GM18951 (cell line): ENCODE measurements at regions not wholly inside any gene's neighbourhood (a gene's known extent, or its start where the extent isn't known, plus 50 kb on each side); places are given as distances from the start of the nearest gene placed in this dataset.

Experiments
- POLR2A ChIP-seq: IDR thresholded peaks from 4 replicates; pipeline ENCODE4 v1.6.1; 2011; ENCODE audit warnings: mild to moderate bottlenecking; ENCODE audit not compliant: insufficient read length, insufficient read depth; ENCODE audit errors: extremely low read depth
- in situ Hi-C: fragments of 300-500 bp; cut with MboI; formaldehyde crosslinking; loops from one replicate; pipeline ENCODE4 v1.12.0; 2022; ENCODE audit warnings: low sequenced_read_pairs, mixed read lengths, inconsistent platforms; ENCODE audit not compliant: unreplicated experiment

DNA sequence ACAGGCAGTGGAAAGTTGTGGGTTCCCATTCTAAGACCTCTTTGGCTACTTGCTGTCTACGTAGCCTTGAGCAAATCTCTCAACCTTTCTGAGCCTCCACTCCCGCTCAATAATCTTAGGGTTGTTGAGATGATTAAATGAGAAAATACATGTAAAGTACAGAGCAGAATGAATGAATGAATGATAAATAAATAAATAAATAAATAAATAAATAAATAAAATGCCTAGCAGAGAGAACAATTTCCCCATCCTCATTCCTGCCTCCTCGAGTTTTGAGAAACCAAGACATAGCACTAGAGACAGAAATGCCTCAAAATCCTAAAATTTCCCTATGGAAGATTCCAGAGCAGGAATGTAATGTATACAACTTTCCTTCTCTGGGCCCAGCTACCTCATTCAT is 128.3 kb upstream of the RAD23B start:
- TF ChIP-seq POLR2A = no peak
- in situ Hi-C loops = no loop called here

DNA sequence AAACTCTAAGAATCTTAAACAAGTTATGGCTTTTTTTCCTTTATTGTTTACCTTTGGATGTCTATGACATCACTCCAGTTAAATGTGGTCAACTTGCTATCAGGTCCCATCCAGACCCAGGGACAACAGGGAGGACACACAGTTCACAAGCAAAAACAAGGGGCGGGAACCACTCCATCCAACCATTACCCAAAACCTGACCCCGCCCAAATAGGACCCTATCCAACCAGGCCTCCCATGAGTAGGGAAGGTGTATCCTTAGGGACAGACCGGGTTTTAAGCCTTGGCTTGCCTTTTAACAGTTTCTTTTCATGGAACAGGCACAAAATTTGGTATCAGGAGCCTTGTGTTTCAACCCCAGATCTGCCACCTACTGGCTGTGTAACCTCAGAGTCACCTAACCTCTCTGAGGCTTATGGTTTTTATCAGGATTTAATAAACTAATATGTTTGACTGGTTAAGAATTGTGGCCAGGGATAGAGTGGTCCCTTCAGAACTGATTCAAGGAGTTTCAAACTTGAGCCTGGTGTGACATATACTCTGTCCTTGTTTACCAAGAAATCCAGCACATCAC is 127.7 kb upstream of the RAD23B start:
- TF ChIP-seq POLR2A = no peak
- in situ Hi-C loops = no loop called here

DNA sequence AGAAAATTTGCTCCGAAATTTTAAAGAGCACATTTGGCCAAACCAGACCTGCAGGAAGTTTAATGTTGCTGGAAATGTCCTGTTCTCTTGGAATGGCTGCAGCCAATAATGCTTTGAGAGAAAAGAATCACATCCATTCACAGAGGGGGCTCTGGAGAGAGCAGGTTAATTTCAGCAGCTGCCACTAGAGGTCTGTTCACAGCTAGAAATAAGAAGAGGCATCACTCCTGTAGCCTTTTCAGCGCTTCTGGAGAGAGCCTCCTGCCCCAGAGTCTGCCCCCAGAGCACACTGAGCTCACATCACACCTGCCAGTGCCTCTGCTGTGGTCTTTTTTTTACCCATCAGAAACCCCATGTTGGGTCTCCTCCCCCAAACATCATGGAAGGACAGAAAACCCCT is 124.8 kb upstream of the RAD23B start:
- in situ Hi-C loops = no loop called here

DNA sequence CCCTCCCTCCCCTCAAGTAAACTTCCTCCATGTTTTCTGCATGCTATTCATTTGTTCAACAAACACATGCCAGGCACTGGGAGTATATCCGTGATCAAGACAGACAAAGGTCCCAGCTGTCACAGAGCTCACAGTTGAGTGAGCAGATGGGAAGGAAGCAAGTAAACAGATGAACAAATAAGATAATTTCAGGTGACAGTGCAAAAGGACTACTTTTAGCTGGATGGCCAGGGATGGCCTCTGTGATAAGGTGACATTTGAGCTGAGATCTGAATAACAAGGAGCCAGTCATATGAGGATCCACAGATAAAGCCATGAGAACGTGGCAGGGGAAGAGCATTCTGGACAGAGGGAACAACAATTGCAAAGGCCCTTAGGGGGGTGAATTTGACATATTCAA is 121.7 kb upstream of the RAD23B start:
- in situ Hi-C loops = no loop called here
- TF ChIP-seq POLR2A = no peak

More for the DNA sequence above, 124.8 kb upstream of the RAD23B start:
- no peak for TF ChIP-seq POLR2A

DNA sequence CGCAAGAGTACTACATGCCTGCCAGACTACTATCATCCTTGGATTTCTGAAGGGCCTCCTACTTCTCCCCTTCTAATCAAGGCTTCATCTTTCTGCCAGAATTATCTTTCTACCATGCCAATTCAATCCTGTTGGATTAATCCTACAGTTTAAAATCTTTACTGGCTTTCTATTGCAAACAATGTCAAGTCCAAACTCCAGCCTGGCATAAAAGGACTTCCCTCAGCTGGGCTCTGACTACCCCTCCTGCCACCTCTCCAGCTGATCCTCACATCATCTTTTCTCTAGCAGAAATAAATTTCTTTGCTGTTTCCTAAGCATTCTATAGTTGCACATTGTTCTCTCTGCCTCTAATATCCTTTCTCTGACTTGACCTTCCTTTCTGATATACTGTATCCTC is 119.7 kb upstream of the RAD23B start:
- no peak for TF ChIP-seq POLR2A
- in situ Hi-C loops = no loop called here

DNA sequence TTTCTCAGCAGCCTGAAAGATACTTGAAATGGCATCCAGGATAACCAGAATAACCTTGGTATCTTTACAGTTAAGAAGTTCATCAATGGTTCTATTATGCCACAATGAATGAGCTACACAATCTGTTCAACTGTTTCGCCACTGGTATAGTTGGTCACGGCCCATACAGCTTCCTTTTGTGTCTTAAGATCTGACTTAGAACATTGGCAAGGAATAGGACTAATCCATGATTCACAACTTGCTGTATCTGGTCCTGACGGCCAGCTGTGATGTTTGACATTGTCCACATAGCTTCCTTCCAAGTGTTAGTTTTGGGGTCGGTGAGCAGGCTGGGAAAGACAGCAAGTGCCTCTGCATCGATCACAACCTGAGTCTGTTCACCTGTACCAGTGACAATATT is 113.3 kb upstream of the RAD23B start:
- in situ Hi-C loops = no loop called here
- TF ChIP-seq POLR2A = no peak

DNA sequence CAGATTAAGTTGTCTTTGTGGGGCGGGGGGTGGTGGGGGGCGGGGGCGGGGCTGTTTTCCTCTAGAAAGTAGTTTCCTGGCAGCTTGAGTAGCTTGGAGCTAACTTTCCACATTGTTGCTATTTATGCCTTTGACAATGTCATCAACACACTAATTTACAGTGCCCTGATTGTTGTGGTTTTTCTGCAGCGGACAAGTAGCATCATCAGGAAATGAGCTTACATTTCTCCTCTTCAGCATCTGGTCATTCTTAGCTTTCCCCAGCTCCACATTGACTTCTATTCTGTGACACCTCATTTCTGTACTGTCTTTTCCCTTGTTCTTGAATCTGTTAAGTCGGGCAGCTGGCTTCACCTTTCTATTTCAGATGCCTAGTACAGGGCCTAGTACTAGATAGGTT is 112.3 kb upstream of the RAD23B start:
- in situ Hi-C loops = no loop called here
- TF ChIP-seq POLR2A = no peak

DNA sequence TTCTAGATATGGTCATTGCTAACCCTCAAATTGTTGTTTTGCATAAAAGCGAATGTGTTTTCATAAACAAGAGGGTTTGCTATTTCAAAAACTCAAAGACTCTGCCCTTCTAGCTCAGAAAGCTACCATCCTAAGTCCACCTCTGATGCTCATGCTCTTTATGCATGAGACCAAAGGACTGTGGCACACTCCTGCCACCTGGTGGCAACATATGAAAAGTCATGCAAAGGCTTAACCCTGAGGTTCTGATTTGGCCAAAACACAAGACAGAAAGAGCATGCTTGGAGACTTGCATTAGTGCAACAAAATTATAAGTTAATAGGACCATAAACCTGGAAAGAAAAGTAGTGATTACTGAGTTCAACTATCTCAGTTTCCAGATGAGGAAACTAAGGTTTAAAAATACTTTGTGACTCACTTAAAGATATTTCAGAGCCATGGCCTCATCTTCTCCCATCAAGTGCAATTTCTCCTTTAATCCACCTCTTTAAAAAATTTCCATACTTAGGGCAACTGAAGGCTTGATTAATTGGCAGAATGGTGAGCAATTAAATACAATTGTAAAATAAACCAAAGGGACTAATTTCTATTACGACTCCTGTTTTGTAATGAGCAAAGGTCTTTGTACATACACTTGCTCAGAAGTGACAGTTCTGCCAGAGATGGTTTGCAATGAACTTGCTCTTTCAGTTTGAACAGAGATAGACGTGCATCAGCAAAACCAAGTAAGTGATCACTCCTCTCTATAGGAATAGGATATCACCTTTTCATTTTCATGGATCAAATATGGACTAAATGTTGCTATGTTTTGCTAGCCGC is 110.7 kb upstream of the RAD23B start:
- in situ Hi-C loops = no loop called here
- no peak for TF ChIP-seq POLR2A

DNA sequence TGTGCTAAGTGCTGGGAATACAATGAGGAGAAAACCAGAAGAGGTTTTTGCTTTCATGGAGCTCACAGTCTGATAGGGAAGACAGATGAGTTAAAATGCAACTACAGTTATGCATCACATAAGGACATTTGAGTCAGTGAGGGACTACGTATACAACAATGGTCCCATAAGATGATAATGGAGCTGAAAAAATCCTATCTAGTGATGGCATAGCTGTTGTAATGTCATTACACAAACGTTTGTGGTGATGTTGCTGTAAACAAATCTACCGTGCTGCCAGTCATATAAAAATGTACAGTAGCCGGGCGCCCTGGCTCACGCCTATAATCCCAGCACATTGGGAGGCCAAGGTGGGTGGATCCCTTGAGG is 110.1 kb upstream of the RAD23B start:
- in situ Hi-C loops = no loop called here
- TF ChIP-seq POLR2A = no peak

DNA sequence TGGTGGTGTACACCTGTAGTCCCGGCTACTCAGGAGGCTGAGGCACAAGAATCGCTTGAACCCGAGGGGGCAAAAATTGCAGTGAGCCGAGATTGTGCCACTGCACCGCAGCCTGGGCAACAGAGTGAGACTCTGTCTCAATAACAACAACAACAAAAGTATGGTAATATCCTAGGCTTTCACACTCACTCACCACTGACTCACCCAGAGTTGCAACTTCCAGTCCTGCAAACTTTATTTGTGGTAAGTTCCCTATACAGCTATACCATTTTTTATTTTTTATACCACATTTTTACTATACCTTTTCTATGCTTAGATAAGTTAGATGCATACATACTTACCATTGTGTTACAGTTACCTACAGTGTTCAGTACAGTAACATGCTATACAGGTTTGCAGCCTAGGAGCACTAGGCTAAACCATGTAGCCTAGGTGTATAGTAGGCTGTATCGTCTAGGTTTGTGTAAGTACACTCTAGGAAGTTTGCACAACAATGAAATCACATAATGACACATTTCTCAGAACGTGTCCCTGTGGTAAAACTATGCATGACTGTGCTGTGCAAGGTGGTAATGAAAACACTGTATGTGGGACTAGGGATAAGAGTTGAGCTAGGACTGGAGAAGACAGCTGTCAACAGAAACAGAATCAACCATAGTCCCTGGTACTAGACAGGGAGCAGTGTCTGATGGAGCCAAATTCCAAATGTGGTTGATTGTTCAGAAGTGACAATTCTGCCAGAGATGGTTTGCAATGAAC is 109.5 kb upstream of the RAD23B start:
- TF ChIP-seq POLR2A = no peak
- in situ Hi-C loops = no loop called here

DNA sequence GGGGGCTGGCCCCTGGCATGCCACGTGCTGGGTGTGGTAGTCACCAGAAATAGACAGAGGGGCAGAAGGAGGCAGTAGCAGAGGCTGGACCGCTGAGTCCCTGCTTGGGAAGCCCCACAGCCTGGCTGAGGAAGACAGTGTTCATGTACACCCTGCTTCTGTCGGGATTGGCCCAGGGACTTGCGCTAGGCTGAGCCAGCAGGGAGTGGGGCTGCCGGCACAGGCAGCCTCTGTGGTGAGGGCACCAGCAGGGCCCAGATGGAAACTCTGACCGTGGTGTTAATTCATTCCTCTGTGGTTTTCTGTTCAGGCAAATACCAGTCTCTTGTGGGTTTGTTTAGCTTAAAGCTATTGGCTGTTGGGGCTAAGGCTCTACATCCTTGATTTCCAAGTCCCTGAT is 108.6 kb upstream of the RAD23B start:
- in situ Hi-C loops = no loop called here
- TF ChIP-seq POLR2A = no peak

DNA sequence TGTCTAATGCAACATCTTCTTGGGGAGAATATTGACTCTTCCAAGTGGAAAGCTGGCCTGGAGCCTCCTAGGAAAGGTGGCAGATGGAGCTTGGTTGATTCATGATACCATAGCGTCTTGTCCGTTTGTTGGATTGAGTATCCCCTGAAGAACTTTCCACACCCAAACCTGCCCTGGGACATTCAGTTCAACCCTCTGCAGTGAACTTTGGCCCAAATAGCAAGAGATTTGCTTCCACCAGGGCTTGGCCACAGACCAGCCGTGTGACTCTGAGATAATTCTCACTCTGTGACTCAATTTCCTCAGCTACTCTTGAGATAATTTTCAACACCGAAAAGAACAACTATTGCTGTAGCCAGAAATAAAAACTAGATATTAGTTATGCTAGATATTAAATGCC is 108.0 kb upstream of the RAD23B start:
- in situ Hi-C loops = no loop called here
- TF ChIP-seq POLR2A = no peak

DNA sequence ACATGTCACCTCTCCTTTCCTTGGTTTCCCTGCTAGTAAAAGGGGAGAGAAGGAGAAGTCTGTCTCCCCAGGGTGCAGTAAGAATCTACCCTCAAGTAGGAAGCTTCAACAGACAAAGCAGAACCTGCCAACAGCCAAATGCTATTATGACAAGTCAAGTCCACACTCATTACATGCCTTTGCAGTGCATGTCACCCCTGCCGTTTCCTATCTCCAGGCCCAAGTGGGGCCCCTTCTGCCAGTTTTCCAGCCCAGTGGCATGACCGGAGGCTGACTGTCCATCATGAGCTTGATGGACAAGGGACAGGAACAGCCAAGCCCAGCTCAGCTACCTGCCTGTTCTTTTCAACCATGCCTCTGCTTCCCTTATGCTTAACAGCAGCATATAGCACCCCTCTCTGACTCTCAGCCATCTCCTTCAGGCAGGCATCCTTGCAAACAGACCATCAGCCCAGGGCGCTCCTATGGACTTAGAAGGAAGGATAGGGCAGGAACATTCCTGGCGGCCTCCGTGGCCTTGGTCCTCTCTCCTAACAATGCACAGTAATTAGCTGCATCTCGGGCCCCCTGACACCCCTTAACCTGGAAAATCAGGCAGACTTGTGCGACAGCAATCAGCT is 107.2 kb upstream of the RAD23B start:
- in situ Hi-C loops = no loop called here

More for the DNA sequence above, 107.2 kb upstream of the RAD23B start:
- no peak for TF ChIP-seq POLR2A
